ENCODE measurements at regions not wholly inside any gene's neighbourhood (a gene's known extent, or its start where the extent isn't known, plus 50 kb on each side); places are given as distances from the start of the nearest gene placed in this dataset.

DNA sequence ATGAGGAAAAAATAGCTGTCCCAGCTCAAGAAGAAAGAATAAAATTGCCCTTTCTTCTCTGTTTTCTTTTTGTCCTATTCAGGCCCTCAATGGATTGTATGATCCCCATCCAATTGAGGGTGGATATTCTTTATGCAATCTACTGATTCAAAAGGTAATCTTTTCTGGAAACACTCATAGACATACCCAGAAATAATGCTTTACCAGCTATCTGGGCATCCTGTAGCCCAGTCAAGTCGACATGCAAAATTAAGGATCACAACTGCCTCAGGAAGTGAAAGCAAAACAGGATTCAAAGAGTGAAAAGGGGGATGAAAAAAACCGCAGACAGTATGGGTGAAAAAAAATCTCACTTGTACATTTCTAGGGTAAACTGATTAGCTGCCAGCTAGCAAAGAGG lies 410.1 kb downstream of the TBC1D32 start (continued):
- TF ChIP-seq, protein P1, sequence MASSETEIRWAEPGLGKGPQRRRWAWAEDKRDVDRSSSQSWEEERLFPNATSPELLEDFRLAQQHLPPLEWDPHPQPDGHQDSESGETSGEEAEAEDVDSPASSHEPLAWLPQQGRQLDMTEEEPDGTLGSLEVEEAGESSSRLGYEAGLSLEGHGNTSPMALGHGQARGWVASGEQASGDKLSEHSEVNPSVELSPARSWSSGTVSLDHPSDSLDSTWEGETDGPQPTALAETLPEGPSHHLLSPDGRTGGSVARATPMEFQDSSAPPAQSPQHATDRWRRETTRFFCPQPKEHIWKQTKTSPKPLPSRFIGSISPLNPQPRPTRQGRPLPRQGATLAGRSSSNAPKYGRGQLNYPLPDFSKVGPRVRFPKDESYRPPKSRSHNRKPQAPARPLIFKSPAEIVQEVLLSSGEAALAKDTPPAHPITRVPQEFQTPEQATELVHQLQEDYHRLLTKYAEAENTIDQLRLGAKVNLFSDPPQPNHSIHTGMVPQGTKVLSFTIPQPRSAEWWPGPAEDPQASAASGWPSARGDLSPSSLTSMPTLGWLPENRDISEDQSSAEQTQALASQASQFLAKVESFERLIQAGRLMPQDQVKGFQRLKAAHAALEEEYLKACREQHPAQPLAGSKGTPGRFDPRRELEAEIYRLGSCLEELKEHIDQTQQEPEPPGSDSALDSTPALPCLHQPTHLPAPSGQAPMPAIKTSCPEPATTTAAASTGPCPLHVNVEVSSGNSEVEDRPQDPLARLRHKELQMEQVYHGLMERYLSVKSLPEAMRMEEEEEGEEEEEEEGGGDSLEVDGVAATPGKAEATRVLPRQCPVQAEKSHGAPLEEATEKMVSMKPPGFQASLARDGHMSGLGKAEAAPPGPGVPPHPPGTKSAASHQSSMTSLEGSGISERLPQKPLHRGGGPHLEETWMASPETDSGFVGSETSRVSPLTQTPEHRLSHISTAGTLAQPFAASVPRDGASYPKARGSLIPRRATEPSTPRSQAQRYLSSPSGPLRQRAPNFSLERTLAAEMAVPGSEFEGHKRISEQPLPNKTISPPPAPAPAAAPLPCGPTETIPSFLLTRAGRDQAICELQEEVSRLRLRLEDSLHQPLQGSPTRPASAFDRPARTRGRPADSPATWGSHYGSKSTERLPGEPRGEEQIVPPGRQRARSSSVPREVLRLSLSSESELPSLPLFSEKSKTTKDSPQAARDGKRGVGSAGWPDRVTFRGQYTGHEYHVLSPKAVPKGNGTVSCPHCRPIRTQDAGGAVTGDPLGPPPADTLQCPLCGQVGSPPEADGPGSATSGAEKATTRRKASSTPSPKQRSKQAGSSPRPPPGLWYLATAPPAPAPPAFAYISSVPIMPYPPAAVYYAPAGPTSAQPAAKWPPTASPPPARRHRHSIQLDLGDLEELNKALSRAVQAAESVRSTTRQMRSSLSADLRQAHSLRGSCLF (CRISPR knock-in tag; IDR thresholded peaks at IDR 0.05; ENCODE audit: borderline replicate concordance) = no peak
- no peak for TF ChIP-seq ZNF720 (CRISPR knock-in tag; IDR thresholded peaks at IDR 0.05)
- TF ChIP-seq DR1 (CRISPR knock-in tag; IDR thresholded peaks at IDR 0.05) = no peak
- no peak for TF ChIP-seq ZNF788 (CRISPR knock-in tag; IDR thresholded peaks at IDR 0.05; ENCODE audit: borderline replicate concordance)
- no peak for TF ChIP-seq ZNF703 (CRISPR knock-in tag; IDR thresholded peaks at IDR 0.05; ENCODE audit: borderline replicate concordance)
- TF ChIP-seq NR2F1 (CRISPR knock-in tag; IDR thresholded peaks at IDR 0.05) = no peak
- TF ChIP-seq GABPA (IDR thresholded peaks at IDR 0.05; ENCODE audit: low read depth, low read length) = no peak
- TF ChIP-seq GABPA (CRISPR knock-in tag; IDR thresholded peaks at IDR 0.05; ENCODE audit: low read depth) = no peak

DNA sequence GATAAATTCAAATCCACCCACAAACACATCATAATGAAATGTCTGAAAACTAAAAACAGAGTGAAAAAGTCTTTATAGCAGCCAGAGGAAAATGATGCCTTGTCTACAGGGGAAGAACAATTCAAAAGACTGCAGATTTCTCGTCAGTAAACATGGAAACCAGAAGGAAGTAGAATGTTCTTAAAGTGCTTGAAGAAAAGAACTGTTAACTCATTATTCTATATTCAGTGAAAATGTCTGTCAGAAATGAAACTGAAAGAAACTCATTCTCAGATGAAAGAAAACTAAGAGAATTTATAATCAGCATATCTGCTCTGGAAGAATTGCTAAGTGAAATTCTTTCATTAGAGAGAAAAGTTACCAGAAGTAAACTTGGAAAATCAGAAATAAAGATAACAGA lies 416.1 kb downstream of the TBC1D32 start:
- CTCF ChIA-PET (ENCODE audit: low intra/inter-chr PET ratio, low total read pairs) = interaction anchor here (0.7 kb wide), 1 partner anchor 232 kb away, joined by 4 read pairs; no protein-coding TSS in a partner anchor
- no peaks in the 10 kb centered on the region for H3K79me2 ChIP-seq (ENCODE audit: insufficient read depth, low read length)
- POLR2A ChIA-PET = no interaction called here
- intact Hi-C loops (cut with micrococcal nuclease; ENCODE audit: unreplicated experiment) (no loop called here), in situ Hi-C loops (cut with HindIII; ENCODE audit: extremely low pct_ligation_motif_present, low pct_unique_long_range_greater_than_20kb) (no loop called here)
- no peaks in the 10 kb centered on the region for H4K20me1 ChIP-seq (ENCODE audit: insufficient read depth, low read length)
- H3K36me3 ChIP-seq (replicated peaks in 1 of 2; ENCODE audit: control insufficient read depth in 1 of 2, insufficient read depth in 2 of 2, low read length in 2 of 2) = no peaks in the 10 kb centered on the region
- no peaks in the 10 kb centered on the region for H3K9me3 ChIP-seq (ENCODE audit: low read length)
- ATAC-seq (no peak), FAIRE-seq (no peak), DNase-seq (ENCODE audit: low spot score) (no peak)
- no peak overlapping the region for H3K4me2 ChIP-seq (ENCODE audit: low read depth, low read length)
- no TSS peak for BruUV-seq (replicated peaks)
- H3K4me3 ChIP-seq (replicated peaks in 1 of 3; ENCODE audit: insufficient read depth in 1 of 3, low read depth in 2 of 3, low read length in 3 of 3) = no peak overlapping the region
- H3K27ac ChIP-seq (ENCODE audit: extremely low read length, insufficient read depth, low read length) = no peak overlapping the region
- H3K9ac ChIP-seq (ENCODE audit: insufficient read depth, low read depth, low read length) = no peak overlapping the region
- H3K4me1 ChIP-seq (ENCODE audit: insufficient read depth, low read length) = no peaks in the 10 kb centered on the region
- H2AFZ ChIP-seq (ENCODE audit: low read length) = no peak overlapping the region
- H3K27me3 ChIP-seq (ENCODE audit: control insufficient read depth in 1 of 2, insufficient read depth in 2 of 2, low read length in 2 of 2) = no peaks in the 10 kb centered on the region
- 0% methylated on average over 1 of the region's 1 CpG for WGBS (ENCODE audit: low lambda C conversion rate)
- TF ChIP-seq ZNF331 (CRISPR knock-in tag; IDR thresholded peaks at IDR 0.05) (no peak), ZFP36L1 (CRISPR knock-in tag; IDR thresholded peaks at IDR 0.05) (no peak)
- TF ChIP-seq, protein P2, sequence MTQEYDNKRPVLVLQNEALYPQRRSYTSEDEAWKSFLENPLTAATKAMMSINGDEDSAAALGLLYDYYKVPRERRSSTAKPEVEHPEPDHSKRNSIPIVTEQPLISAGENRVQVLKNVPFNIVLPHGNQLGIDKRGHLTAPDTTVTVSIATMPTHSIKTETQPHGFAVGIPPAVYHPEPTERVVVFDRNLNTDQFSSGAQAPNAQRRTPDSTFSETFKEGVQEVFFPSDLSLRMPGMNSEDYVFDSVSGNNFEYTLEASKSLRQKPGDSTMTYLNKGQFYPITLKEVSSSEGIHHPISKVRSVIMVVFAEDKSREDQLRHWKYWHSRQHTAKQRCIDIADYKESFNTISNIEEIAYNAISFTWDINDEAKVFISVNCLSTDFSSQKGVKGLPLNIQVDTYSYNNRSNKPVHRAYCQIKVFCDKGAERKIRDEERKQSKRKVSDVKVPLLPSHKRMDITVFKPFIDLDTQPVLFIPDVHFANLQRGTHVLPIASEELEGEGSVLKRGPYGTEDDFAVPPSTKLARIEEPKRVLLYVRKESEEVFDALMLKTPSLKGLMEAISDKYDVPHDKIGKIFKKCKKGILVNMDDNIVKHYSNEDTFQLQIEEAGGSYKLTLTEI (CRISPR knock-in tag; conservative IDR thresholded peaks at IDR 0.05) = no peak
- TF ChIP-seq, protein P3, sequence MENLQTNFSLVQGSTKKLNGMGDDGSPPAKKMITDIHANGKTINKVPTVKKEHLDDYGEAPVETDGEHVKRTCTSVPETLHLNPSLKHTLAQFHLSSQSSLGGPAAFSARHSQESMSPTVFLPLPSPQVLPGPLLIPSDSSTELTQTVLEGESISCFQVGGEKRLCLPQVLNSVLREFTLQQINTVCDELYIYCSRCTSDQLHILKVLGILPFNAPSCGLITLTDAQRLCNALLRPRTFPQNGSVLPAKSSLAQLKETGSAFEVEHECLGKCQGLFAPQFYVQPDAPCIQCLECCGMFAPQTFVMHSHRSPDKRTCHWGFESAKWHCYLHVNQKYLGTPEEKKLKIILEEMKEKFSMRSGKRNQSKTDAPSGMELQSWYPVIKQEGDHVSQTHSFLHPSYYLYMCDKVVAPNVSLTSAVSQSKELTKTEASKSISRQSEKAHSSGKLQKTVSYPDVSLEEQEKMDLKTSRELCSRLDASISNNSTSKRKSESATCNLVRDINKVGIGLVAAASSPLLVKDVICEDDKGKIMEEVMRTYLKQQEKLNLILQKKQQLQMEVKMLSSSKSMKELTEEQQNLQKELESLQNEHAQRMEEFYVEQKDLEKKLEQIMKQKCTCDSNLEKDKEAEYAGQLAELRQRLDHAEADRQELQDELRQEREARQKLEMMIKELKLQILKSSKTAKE (CRISPR knock-in tag; IDR thresholded peaks at IDR 0.05; ENCODE audit: borderline replicate concordance) = no peak
- TF ChIP-seq, protein P4, sequence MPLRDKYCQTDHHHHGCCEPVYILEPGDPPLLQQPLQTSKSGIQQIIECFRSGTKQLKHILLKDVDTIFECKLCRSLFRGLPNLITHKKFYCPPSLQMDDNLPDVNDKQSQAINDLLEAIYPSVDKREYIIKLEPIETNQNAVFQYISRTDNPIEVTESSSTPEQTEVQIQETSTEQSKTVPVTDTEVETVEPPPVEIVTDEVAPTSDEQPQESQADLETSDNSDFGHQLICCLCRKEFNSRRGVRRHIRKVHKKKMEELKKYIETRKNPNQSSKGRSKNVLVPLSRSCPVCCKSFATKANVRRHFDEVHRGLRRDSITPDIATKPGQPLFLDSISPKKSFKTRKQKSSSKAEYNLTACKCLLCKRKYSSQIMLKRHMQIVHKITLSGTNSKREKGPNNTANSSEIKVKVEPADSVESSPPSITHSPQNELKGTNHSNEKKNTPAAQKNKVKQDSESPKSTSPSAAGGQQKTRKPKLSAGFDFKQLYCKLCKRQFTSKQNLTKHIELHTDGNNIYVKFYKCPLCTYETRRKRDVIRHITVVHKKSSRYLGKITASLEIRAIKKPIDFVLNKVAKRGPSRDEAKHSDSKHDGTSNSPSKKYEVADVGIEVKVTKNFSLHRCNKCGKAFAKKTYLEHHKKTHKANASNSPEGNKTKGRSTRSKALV (CRISPR knock-in tag; IDR thresholded peaks at IDR 0.05) = no peak
